GM21786 (cell line): ENCODE measurements at regions not wholly inside any gene's neighbourhood (a gene's known extent, or its start where the extent isn't known, plus 50 kb on each side); places are given as distances from the start of the nearest gene placed in this dataset.

Experiments
- ATAC-seq: cut with Tn5 transposase; IDR thresholded peaks from one replicate; pipeline ENCODE4 v1.9.1; 2021; ENCODE audit not compliant: unreplicated experiment

DNA sequence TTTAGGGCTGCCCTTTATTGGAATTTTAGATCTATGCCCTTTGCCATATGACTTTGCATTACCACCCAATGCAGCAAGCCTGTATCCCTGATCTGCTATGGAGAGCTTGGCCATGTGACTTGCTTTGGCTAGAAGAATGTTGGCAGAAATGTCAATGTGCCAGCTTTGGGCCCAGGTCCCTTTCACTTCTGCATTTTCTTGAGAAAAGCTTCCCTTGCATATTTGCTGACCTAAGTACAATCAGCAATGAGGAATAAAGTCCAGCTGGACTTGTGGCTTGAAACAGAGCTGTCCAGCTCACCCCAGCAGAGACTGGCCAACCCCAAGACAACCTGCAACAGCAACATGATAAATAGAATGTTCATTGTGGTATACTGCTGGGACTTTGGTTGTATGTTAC, 135.9 kb downstream of the PAH start:
- ATAC-seq = no peak

DNA sequence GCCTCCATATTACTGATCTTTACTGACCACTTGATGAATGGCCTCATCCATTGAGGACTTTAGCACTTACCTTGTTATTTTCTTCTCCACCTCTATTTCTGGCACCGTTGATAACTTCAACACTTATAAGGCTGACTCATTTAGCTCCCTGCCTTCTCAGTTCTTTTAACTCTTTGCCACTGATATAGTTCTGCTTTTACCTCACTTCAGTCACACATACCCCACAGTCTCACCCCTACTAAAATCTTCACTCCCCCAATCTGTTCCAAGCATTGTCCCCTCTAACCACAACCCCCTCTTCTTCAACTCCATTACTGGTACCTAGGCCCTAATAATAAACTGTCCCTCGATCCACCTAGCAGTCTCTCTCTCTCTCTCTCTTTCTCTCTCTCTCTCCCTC, 141.0 kb downstream of the PAH start:
- peak; percentile 61 for ATAC-seq

DNA sequence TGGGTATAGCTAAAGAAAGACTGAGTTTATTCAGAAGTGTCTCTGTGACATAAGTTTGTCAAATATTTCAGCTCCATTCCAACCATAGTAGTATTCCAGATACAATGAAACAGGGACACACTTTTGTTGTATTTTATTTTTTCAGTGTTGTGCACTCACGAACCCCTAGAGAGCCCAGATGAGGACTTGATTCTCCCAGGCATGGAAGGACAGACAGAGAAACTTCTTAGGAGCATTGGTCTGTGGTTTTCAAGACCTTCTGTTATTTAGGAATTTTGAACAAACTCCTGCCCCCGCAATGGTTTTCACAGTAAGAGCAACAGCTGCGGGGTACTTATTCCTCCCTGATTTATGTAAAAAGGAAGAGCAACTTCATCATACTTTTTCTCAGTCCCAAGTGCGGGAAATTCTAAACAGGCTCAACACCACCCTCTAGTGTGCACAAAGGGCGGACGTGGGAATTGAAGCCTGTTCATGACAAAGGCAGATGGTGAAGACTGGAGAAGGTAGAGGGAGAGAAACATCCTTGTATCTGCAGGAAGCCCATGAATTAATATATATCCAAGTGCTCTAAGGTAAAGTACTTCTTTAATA, 147.6 kb downstream of the PAH start:
- ATAC-seq = peak; percentile 68

DNA sequence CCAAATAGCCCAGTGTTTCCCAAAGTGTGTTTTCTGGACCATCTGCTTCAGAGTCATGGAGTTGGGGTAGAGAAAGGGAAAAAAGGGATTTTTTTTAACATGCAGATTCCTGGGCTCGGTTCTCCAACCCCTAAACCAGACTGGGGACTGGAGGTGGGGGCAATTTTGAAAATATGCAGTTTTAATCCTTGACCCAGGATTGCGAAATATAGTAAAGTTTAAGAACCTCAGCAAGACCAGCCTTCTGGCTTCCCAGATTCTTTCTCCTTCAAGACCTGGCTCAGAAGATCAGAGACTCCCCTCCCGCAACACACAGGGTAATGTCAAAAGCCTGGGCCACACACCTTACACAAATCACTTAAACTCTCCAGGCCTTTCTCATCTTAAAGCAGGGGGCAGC, 150.1 kb downstream of the PAH start:
- ATAC-seq = no peak

DNA sequence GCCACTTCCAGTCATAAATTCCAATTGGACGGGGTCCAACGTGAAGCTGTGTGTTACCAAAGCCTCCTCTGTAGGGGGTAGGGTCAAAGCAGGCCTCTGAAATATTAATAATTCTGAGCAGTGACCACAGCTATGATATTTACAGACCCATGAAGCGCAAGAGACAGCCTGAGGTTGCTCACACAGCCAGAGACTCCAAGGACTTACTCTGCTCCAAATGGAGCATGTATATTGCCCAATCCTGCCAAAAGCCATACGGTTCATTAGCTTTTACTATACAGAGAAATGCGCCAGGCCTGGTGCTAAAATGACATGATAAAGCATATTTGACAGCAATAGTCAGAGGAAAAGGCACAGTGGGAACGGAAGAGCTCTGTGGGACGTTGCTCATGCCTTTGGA, 151.3 kb downstream of the PAH start:
- no peak for ATAC-seq

DNA sequence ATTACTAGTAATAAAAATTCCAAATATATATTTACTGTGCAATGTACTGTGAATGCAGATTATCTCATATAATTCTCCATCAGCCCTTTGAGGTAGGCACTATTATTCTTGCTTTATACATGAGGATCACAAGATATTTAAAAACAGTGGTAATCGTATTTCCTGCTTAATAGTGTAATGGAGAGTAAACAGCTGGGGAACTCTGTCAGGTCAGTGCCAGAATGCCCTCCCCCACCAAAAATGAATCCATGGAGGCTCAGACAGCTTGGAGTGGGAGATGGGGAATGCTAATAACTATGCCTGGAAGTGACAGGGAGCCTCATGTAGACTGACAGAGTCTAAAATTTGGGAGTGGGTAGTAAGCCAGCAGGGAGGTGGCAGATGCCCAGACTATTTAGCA, 153.6 kb downstream of the PAH start:
- ATAC-seq = no peak

DNA sequence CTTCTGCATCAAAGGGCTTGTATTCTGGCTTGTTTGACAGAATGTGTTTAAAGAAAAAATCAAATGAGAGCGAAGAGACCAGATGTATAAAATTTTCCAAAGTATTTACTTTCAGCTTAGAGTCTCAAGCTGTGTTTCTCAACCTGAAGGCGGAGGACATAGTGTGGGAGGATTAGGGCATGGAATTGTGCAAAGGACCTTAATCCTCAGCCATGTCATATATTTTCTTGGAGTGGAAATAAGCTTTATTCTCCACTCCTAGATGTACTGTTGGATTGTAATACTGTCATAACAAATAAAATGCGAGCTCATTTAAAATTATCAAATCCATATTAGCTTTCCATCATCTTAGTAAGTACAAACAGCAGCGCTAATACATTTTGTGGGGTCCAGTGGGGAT, 154.0 kb downstream of the PAH start:
- no peak for ATAC-seq

DNA sequence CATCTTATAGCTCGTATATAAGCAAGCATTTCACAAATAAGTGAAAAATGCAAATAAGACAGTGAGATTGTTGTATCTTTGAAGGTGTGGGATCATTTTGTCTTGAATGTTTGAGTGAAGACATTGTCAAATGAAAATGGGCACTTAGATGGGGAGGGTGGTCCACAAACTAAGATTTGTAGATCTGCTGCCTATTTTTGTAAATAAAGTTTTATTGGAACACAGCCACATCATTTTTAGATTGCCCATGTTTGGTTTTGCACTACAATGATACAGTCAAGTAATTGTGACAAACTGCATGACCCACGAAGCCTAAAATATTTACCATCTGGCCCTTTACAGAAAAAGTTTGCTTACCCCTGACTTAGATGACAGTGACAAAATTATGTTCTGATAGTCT, 156.7 kb downstream of the PAH start:
- ATAC-seq = no peak

DNA sequence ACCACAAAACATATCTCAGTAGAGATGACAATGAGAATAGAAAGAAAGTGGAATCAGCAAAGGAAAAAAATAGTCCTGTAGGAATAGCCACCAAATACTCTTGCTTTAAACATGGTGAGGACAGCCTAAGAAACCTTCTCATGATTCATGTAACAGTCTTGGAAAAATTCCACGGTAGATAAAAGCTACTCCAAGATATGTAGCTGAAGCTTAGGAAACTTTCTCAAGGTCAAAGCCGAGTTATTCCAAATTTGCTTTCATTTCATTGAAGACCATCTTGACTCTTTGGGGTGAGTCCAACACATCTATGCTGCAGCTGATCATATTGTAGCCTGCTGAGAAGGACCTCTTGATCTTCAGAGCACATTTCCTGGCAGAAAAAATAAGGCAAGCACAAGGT, 157.6 kb downstream of the PAH start:
- no peak for ATAC-seq

DNA sequence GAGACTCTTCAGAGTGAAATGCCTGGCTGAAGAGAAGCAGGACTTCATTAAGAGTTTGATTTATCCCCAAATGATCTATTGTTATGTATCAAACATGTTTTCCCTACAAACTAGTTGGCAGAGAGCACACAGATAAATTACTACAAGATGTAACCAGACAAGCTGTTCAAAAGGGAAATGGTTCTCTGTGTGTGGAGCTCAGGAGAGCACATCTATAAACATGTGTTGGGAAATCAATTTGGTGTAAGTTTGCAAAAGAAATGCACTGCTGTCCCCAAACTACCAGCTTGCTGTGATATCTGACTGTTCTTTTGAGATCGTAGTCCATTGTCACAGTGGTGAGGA, 159.2 kb downstream of the PAH start:
- no peak for ATAC-seq

DNA sequence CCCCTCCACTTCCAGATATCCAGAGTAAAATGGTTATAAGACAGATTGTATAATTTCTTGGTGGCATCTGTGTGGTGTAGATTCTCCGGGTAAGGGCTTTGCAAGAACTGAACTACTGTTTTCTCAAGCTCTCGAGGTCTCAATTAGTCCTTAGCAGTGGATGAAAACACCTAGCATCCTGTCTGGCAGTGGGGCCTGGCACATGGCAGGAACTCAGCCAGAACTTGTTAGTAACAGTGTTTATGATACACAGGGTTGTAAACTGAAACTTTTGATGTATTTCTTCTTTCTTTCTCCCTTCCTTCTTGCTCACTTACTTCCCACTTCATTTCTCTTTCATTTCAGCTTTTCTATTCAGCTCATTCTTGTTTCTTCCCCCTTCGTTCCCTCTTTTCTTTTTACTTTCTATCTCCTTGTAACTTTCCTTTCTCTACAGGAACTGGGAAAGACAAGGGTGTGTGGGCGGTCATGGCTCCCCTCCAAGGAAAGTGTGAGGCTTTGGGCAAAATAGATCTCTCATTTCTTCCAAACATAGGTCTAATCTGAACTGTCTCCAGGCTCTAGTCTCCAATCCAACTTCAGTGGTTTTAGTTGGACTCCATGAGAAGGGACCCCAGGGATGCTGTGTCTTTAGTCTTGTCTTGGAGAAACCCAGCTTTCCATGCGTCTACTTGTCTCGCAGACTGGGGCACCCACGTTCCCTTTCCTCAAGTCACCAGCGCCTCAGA, 159.7 kb downstream of the PAH start:
- no peak for ATAC-seq

DNA sequence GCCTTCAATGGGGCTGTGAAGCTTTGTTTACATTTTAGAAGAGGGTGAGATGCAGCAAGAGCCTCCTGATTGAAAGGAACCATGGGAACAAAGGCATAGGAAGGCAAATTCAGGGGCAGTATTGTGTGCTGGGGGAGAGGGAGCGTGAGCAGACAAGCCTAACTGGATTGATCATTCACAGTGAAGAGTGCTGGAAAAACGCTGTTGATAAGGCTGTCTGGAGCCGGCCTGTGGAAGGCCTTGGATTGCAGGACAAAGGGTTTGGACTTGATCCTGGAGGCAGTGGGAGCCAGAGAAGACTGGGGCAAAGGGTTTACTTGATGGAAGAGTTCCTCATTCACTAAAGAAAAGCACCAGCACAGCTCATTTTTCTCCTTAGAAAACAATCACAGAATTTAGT, 160.5 kb downstream of the PAH start:
- ATAC-seq = no peak

DNA sequence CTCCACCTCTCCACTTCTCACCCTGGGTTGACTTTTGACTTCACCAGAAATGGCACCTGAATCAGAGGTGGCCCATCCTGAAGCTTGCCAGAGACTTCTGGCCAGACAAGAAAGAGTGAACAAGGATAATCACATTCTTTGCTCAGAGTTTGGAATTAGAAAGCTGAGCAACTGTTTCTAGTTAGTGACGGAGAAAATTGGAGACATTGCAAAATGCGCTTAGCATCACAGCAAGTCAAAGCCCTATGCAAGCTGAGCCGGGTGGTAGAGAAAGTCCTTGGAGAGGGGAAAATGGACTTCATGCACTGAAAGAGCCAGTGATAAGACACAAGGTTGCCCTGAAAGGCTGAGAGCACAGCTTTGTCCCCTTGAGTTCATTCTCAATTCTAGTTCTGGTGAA, 161.8 kb downstream of the PAH start:
- no peak for ATAC-seq

DNA sequence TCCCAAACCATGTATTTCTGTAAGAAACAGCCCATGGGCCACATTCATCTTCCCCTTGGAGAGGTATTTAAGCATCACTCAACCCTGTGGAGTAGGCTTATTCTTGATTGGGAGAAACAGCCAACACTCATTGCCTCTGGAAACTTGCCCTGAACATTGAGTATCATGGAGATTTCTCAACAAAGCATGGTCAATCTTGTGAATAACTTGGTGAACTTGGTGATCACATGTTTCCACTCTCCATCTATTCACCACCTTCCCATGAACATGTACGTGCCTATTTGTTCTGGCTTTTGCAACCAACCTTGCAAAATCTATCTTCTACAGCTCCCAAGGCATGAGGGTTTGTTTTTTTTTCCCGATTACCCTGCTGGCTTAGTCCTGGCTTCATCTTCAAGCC, 163.2 kb downstream of the PAH start:
- no peak for ATAC-seq

DNA sequence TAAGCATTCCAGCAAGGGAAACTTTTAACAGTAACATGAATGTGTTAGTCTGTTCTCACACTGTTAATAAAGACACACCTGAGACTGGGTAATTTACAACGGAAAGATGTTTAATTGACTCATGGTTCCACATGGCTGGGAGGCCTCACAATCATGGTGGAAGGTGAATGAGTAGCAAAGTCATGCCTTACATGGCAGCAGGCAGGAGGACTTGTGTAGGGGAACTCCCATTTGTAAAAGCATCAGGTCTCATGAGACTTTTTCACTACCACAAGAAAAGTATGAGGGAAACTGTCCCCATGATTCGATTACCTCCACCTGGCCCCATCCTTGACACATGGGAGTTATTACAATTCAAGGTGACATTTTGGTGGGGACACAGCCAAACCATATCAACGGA, 168.3 kb downstream of the PAH start:
- no peak for ATAC-seq

DNA sequence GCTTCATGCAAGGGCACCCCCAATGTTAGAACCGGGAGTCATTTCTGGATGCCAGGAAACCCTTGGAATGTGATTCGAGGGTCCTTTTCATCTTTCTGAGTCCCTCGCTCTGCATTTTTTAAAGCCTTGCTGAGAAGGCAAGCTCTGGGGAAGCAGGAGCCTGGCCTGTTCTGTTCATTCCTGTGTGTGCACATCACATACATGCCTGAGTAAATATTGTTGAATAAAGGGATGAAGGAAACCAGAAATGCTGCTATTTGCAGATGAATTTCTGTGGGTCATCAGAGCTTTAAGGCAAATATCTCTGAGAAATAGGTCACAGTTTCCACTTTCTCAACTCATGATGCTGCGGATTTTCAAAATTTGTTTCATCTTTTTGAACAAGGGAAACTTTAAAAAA, 170.1 kb downstream of the PAH start:
- ATAC-seq = no peak

DNA sequence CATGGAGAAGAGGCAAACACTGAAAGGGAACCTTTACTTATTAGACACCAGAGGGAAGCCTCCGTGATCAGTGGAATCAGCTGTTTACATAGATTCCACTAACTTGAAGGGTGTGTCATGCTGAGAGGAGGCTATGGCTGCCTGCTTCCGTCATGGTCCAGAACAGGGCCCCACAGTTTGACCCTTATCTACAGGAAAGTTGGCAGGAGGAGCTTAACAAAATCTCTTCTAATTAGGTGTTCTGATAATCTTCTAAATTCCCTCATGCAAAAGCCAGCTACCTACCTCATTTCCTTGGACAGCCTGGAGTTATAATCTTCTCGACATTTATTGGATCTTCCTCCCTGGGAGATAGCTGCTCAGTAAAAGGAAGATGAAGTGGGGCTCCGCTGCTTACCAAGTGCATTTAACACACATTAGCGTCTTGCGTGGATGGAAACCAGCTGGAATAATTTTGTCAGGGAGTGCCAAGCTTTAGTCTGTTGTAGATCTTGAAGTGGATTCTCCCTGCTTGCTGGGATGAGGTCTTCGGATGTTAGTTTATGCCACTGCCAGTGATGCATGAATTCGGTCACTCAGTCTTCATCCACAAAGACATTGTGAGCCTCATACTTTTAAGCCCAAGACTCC, 171.0 kb downstream of the PAH start:
- ATAC-seq = no peak

DNA sequence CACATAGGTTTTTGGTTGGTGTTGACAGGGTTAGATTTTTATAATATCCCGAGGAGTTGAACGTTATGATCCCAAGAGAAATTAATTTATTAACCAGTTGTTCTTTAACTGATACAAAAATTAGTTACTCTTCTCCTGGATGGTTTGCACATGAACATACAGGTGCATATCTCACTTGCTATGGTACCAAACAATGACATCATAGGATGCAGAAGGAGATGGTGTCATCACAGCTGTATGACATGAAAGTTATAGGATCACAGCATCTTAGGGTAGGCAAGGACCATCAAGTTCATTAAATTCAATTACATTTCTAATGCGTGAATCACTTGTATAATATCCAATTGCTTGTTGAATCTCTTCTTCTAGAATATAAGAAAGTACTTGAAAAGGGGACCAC, 175.8 kb downstream of the PAH start:
- ATAC-seq = no peak

DNA sequence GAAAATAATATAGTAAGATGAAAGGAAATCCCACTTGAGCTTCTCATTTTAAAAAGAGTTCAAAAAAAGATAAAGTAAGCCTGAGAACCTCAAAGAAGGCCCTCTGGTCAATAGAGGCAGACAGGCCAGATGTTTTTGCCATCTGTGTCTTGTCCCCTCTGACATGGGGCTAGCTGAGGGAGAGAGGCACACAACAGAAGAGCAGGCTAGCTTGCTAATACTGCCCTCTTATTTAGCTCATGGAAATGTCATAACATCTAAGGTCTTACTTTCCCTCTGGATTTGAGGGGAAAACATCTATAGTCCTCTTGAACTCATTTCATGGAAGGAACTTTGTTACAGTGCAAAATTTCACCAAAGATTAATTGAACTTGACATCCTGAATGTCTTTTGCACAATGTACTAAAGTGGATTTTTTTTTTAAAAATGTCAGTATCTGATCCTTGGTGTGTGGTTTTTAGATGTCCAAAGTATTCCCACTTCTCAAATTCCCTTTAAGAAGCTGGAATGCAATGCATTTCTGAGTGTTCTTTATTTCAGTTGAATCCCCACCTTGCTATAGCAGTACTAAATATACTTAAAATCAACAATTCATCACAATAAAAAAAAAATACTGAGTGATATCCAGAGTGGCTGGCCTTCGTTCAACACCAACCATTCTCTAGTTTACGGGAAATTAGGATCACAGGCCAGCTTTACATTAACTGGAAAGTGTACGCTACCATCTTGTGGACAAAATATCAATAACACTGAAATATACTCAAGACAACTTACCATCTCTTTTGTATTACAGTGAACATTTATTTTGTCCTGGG, 176.7 kb downstream of the PAH start:
- ATAC-seq = no peak

DNA sequence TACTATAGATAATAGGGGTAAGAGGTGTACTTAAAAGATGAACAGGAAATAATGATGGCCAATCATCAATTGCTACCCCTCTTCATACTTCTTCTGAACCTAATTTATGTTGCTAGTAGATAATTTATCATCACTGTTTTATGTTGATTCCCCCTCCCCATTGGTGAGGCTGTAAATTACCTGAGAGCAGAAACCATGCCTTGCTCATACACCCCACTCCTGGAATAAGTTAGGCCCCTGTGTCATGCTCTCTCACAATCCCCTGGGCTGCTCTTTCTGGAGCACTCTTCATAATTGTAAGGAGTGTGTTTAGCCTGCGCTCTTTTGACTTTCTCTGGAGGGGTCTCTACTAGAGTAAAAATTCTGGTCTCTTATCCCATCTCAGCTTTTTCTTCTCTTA, 180.7 kb downstream of the PAH start:
- ATAC-seq = no peak

DNA sequence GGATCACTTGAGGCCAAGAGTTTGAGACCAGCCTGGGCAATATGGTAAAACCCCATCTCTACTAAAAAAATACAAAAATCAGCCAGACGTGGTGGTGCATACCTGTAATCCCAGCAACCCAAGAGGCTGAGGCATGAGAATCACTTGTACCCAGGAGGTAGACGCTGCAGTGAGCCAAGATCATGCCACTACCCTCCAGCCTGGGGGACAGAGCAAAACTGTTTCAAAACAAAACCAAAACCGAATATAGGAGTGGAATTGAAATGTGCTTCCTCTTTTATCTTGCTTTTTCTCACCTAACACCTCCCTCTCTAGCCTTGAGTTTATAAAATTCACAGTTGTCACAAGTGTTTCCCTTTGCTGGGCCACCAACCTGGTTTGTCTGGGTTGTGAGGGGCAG, 181.9 kb downstream of the PAH start:
- peak; percentile 100 for ATAC-seq

DNA sequence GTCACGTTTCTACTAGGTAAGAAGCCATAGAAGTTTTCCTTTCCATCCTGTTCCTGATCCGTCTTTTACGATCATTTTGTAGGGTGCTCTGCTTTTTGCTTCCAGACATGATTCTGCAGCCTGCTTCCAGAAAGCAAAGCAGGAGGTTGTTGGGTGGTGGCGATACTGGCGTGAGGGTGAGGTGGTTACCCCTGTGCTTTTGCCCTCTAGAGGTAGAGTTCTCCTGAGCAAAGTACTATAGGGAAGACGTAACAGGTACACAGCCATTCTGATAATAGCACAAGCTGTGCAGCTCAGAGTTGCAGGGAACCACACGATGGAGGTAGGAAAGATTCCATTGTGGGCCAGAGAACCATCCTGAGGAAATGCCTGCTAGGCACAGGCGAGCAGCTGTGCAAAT, 186.0 kb downstream of the PAH start:
- no peak for ATAC-seq
